ENCODE measurements at regions not wholly inside any gene's neighbourhood (a gene's known extent, or its start where the extent isn't known, plus 50 kb on each side); places are given as distances from the start of the nearest gene placed in this dataset.

GRCh38 chr14:83816761-83817160 is 1713.2 kb upstream of the FLRT2 start:
- no TSS peak for BruUV-seq (replicated peaks)
- intact Hi-C loops (cut with micrococcal nuclease; ENCODE audit: unreplicated experiment) (no loop called here), in situ Hi-C loops (cut with HindIII; ENCODE audit: low pct_unique_long_range_greater_than_20kb, low sequenced_read_pairs) (no loop called here)
- TF ChIP-seq POLR2AphosphoS5 (IDR thresholded peaks at IDR 0.05; ENCODE audit: low read depth, low read length) (no peak), REST (IDR thresholded peaks at IDR 0.05; ENCODE audit: insufficient read depth in 1 of 2, low read depth in 2 of 2, low read length in 1 of 2) (no peak), TCF7L2 (IDR thresholded peaks at IDR 0.05; ENCODE audit: low read depth, low read length) (no peak), SIN3A (IDR thresholded peaks at IDR 0.05; ENCODE audit: borderline replicate concordance, insufficient read depth, low read depth, low read length) (no peak)
- TF ChIP-seq, protein P1, sequence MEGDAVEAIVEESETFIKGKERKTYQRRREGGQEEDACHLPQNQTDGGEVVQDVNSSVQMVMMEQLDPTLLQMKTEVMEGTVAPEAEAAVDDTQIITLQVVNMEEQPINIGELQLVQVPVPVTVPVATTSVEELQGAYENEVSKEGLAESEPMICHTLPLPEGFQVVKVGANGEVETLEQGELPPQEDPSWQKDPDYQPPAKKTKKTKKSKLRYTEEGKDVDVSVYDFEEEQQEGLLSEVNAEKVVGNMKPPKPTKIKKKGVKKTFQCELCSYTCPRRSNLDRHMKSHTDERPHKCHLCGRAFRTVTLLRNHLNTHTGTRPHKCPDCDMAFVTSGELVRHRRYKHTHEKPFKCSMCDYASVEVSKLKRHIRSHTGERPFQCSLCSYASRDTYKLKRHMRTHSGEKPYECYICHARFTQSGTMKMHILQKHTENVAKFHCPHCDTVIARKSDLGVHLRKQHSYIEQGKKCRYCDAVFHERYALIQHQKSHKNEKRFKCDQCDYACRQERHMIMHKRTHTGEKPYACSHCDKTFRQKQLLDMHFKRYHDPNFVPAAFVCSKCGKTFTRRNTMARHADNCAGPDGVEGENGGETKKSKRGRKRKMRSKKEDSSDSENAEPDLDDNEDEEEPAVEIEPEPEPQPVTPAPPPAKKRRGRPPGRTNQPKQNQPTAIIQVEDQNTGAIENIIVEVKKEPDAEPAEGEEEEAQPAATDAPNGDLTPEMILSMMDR (IDR thresholded peaks at IDR 0.05) = no peak
- H3K27me3 ChIP-seq (ENCODE audit: control insufficient read depth, insufficient read depth, low read length) = no peaks in the 10 kb centered on the region
- no peak overlapping the region for H3K4me3 ChIP-seq (ENCODE audit: low read depth in 2 of 2, low read length in 2 of 2)
- H3K9me3 ChIP-seq (ENCODE audit: control insufficient read depth, insufficient read depth, low read depth, low read length) = no peaks in the 10 kb centered on the region
- 0 out of 2 replicates have a peak, but pooled peaks have one; percentile 68 for ATAC-seq
- no peak overlapping the region for H3K27ac ChIP-seq (ENCODE audit: low read length)
- H3K4me1 ChIP-seq (ENCODE audit: control insufficient read depth, insufficient read depth, low read length) = no peaks in the 10 kb centered on the region
- no peak for DNase-seq (ENCODE audit: low read depth, low spot score)
- CTCF ChIA-PET = no interaction called here
- POLR2A ChIA-PET = no interaction called here
- no peaks in the 10 kb centered on the region; the same call in 1 of the 2 replicates for H3K36me3 ChIP-seq (ENCODE audit: control insufficient read depth, insufficient read depth, low read length)

DNA sequence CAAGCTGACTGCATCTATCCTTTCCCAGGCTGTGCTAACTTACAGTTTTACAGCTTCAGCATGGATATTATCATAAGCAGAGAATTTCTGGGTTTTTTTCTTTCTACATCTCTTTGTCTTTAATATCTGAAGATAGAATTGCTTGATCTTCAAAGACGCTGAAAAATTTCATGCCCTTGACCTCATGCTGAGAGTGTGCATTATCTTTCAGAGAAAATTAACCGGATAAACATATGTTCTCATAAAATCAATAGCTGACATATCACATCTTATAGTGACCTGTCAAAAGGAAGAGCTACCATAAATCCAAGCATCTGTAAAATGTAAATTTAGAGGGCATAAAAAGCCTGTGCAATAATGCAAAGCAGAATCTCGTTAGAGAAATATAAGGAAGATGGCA is 1704.1 kb upstream of the FLRT2 start:
- no peak for DNase-seq (ENCODE audit: low read depth, low spot score)
- Histone ChIP-seq H3K27me3 (ENCODE audit: control insufficient read depth, insufficient read depth, low read length) (no peaks in the 10 kb centered on the region), H3K4me1 (ENCODE audit: control insufficient read depth, insufficient read depth, low read length) (no peaks in the 10 kb centered on the region), H3K36me3 (ENCODE audit: control insufficient read depth, insufficient read depth, low read length) (no peaks in the 10 kb centered on the region), H3K9me3 (ENCODE audit: control insufficient read depth, insufficient read depth, low read depth, low read length) (no peaks in the 10 kb centered on the region), H3K27ac (ENCODE audit: low read length) (no peak overlapping the region), H3K4me3 (ENCODE audit: low read depth in 2 of 2, low read length in 2 of 2) (no peak overlapping the region)
- ChIA-PET CTCF (no interaction called here), POLR2A (no interaction called here)
- TF ChIP-seq POLR2AphosphoS5 (IDR thresholded peaks at IDR 0.05; ENCODE audit: low read depth, low read length) (no peak), SIN3A (IDR thresholded peaks at IDR 0.05; ENCODE audit: borderline replicate concordance, insufficient read depth, low read depth, low read length) (no peak), REST (IDR thresholded peaks at IDR 0.05; ENCODE audit: insufficient read depth in 1 of 2, low read depth in 2 of 2, low read length in 1 of 2) (no peak)
- intact Hi-C loops (cut with micrococcal nuclease; ENCODE audit: unreplicated experiment) (no loop called here), in situ Hi-C loops (cut with HindIII; ENCODE audit: low pct_unique_long_range_greater_than_20kb, low sequenced_read_pairs) (no loop called here)
- no peak for ATAC-seq
- BruUV-seq (replicated peaks) = no TSS peak
